DMS153 treated with DMSO at 0.1 percent for 48 hours (cell line): ENCODE measurements at regions not wholly inside any gene's neighbourhood (a gene's known extent, or its start where the extent isn't known, plus 50 kb on each side); places are given as distances from the start of the nearest gene placed in this dataset.
"Not testable (repeated sequence)": the region's sequence is repeated elsewhere in the genome, so short reads cannot be mapped to it uniquely, and the experiment has no call there.

Experiments used
- DNase-seq: peaks from one replicate; lab custom pipeline; 2025; ENCODE audit not compliant: unreplicated experiment; lab: John Stamatoyannopoulos, UW

GRCh38 chr20:52011093-52011492 lies 180.5 kb downstream of the ZFP64 start:
- DNase-seq, result no peak

DNA sequence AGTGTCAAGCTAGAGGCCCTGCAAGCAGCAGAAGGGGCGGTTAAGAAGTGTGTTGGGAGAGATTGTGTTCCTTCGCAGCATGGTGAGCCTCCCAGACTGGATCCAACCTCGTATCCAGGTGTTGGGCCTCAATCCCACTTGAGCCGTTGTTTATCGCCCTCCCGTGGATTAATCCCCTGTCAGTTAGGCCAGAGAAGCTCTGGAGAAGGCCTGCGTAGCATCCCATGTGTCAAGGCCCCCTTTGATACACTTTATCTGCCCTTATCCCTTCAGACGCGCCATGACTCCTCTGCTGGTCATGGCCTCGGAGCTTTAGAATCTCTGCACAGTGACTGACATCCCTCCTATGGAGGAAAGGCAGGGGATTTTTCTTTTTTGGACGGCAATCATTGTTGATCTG lies 181.0 kb downstream of the ZFP64 start:
- no peak for DNase-seq

DNA sequence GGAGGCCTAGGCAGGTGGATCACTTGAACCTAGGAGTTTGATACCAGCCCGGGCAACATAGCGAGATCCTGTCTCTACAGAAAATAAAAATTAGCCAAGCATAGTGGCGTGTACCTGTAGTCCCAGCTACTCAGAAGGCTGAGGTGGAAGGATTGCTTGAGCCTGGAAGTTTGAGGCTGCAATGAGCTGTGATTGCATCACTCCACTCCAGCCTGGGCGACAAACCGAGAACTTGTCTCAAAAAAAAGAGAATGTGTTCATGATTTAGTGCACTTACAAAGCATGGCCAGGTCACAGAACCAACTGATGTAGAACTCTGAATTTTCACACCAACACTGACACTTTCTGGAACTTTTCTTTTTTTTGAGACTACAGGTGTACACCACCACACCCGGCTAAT lies 182.7 kb downstream of the ZFP64 start:
- DNase-seq, result no peak

- no peak for DNase-seq
Measured at GRCh38 chr20:52004715-52005114, 186.9 kb downstream of the ZFP64 start.

DNA sequence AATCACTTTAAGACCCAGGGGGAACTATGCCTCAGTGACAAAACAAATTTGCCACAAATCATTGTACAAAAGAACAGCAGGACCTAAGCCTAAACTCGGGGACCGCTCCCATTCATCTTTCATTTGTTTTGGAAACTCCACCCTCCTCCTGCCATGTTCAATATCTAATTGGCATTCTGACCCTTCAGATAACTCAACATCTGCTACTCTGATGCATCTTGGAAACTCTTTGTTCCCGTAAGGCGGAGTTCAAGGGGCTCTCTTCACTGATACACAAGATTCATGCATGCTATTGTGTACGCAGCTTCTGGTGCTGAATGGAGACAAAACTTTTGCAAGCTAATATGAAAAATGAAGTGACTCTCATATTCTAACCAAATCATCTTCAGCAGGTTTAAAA lies 187.6 kb downstream of the ZFP64 start:
- DNase-seq, result no peak

- no peak for DNase-seq
Measured at GRCh38 chr20:52003415-52003814, 188.2 kb downstream of the ZFP64 start.

GRCh38 chr20:52001999-52002666 lies 189.4 kb downstream of the ZFP64 start:
- no peak for DNase-seq

DNA sequence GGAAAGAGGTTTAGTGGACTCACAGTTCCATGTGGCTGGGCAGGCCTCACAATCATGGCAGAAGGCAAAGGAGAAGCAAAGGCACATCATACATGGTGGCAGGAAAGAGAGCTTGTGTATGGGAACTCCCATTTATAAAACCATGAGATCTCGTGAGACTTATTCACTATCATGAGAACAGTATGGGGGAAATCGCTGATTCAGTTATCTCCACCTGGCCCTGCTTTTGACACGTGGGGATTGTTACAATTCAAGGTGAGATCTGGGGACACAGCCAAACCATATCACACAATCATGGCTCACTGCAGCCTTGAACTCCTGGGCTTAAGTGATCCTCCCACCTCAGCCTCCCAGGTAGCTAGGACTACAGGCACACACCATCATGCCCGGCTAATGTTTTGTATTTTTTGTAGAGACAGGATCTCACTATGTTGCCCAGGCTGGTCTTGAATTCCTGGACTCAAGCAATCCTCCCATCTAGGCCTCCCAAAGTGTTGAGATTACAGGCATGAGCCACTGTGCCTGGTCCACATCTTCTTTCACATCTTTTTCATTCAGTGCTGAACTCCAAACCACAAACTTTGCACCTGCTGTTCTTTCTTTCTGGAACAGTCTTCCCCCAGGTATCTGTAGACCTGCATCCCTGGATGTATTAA lies 194.2 kb downstream of the ZFP64 start:
- DNase-seq, result not testable (repeated sequence)

DNA sequence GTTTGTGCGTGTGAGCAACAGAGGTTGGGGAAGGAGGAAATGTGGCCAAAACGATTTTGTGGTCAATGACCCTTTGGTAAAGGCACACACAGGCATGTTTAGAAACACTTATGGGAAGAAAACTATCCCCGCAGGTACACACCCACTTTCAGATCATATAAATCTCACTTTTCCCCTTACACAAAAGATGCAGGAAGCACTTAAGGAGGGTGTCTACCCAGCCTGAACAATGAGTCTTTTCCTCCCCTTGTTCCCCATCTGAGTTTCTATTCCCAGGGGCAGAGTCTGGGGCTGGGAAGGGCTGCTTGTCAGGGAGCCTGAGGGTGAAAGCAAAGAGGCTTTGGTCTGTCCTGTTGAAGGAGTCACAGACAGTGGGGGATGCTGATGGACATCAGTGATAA lies 193.2 kb upstream of the SALL4 start:
- no peak for DNase-seq

DNA sequence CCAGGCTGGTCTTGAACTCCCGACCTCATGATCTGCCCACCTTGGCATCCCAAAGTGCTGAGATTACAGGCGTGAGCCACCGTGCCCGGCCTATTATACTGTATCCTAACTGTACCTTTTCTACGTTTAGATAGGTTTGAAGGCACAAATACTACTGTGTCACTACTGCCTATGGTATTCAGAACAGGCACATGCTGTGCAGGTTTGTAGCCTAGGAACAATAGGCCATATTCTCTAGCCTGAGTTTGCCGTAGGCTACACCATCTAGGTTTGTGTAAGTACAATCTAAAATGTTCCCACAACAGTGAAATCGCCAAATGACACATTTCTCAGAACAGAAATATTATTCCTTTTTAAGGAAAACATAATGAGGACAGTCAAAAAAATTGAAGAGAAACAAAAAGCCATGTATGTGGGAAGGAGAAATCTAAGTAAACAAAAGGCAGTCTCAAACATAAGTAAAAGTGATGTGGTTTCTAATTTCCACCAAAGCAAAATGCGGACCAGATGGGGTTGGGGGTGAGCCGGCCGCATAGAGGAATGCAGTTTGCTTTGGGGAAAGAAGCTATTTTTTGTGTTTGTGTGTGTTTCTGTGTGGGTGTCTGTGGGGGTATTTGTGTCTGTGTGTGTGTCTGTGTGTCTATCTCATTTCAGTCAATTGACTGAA lies 192.6 kb upstream of the SALL4 start:
- no peak for DNase-seq

- no peak for DNase-seq
Measured at GRCh38 chr20:51987812-51988211, 185.5 kb upstream of the SALL4 start.

DNA sequence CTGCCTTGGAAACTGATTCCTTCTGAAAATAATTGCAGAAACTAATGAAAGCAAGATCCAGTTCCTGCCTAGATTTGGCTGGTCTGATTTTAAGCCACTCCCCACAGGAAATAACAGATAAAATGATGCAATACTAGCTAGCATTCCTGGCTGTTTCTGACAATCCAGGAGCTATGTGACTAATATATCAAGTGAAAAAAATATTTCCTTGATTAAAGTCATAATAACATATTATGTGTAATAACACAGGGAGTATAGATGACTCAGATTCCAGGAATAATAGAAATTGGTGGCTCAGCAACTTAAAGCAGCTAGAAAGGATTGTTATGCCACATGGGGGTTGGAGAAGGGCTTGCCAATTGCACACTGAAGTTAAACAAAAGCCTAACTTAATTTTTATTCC lies 182.7 kb upstream of the SALL4 start:
- DNase-seq, result no peak

DNA sequence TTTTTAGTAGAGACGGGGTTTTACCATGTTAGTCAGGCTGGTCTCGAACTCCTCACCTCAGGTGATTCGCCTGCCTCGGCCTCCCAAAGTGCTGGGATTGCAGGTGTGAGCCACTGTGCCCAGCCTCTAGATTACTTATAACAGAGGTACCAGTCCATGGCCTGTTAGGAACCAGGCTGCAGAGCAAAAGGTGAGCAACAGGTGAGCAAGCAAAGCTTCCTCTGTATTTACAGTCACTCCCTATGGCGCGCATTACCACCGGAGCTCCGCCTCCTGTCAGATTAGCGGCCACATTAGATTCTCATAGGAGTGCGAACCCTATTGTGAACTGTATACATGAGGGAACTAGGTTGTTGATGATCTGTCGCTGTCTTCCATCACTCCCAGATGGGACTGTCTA lies 178.0 kb upstream of the SALL4 start:
- no peak for DNase-seq

GRCh38 chr20:51979226-51979625 lies 176.9 kb upstream of the SALL4 start:
- no peak for DNase-seq

- DNase-seq, result no peak
Measured at GRCh38 chr20:51978070-51978501, 175.8 kb upstream of the SALL4 start.

DNA sequence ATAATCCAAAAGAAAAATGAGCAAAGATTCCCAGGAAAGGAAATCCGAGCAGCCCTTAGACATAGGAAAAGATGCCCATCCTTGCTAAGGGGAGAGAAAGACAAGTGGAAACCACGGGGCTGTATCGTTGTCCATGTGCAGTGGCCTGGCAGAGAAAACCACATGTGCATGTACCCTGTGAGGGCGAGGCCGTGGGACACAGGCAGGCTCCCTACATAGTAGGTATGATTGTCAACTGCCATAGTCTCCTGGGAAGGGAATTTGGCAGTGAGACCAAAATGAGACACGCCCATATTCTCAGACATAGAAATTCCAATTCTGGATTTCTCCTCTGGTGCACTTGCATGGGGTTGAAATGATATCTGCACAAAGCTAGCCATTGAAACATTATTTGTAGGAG lies 169.7 kb upstream of the SALL4 start:
- DNase-seq, result no peak

GRCh38 chr20:51970858-51971257 lies 168.5 kb upstream of the SALL4 start:
- DNase-seq, result no peak

GRCh38 chr20:51969191-51969590 lies 166.9 kb upstream of the SALL4 start:
- DNase-seq, result no peak

DNA sequence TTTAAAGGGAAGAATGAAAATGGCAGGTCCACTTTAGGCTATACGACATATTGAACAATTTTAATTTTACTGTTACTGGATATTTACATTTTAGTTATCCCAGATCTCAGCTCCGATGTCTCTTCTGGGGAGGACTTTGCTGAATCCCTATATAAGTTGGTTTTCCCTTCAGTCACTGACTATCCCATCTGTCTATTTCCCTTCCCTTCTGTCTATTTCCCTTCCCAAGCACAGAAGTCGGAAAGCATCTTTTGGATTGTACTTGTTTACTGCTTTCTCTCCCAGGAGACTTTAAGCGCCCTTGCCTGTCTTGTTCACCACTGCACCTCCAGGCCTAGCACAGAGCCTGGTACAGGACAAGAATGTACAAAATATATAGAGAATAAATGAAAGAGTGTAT lies 165.8 kb upstream of the SALL4 start:
- DNase-seq, result no peak

- DNase-seq, result no peak
Measured at GRCh38 chr20:51966296-51966971, 164.1 kb upstream of the SALL4 start.

GRCh38 chr20:51961964-51962761 lies 159.8 kb upstream of the SALL4 start:
- no peak for DNase-seq
